Endothelial cell of umbilical vein (primary cell): ENCODE measurements at regions not wholly inside any gene's neighbourhood (a gene's known extent, or its start where the extent isn't known, plus 50 kb on each side); places are given as distances from the start of the nearest gene placed in this dataset.

ENCODE experiments used
- BruUV-seq: library from RNA; stranded (reverse); fragments of 400-500 nt; replicated peaks from 2 replicates; lab custom pipeline; 2021; lab: Mats Ljungman, UMichigan
- CTCF ChIA-PET: fragments of 300-600, 350-600 bp; sonication (Branson Sonifier 250); formaldehyde crosslinking; loops from one replicate; lab custom pipeline; 2021; ENCODE audit warnings: antibody characterized with exemption, inconsistent platforms; lab: Charles Lee
- POLR2A ChIA-PET: fragments of 300-600, 350-600 bp; sonication (Branson Sonifier 250); formaldehyde crosslinking; loops from one replicate; lab custom pipeline; 2021; ENCODE audit warnings: antibody characterized with exemption, inconsistent platforms; lab: Charles Lee
- DNase-seq: peaks from one replicate; pipeline ENCODE4 v3.0.0-alpha.2; 2011; ENCODE audit warnings: low read depth, low spot score
- FAIRE-seq: peaks from 2 replicates; lab custom pipeline; 2011; peaks lifted over from hg19 to GRCh38; lab: Jason Lieb, UNC
- H2AFZ ChIP-seq: 2 replicates; pipeline ENCODE4 v1.6.0; 2012; ENCODE audit warnings: low read depth, low read length, control low read depth, inconsistent platforms
- H3K27ac ChIP-seq: 2 replicates; pipeline ENCODE4 v1.5.1; 2011; ENCODE audit warnings: low read depth, mild to moderate bottlenecking, control low read depth, low read length, moderate library complexity; ENCODE audit not compliant: insufficient read depth
- H3K27me3 ChIP-seq, 2 experiments: 2 replicates each; pipeline versions ENCODE4 v1.6.0 to v1.6.1; 2011; ENCODE audit warnings: low read length in 2 of 2, mixed read lengths in 1 of 2; ENCODE audit not compliant: control insufficient read depth in 2 of 2, insufficient read depth in 2 of 2
- H3K36me3 ChIP-seq, 2 experiments: 2 replicates in 1 of 2; 3 replicates in 1 of 2; pipeline ENCODE4 v1.5.1; 2011; ENCODE audit warnings: low read length in 2 of 2, mild to moderate bottlenecking in 1 of 2, moderate library complexity in 1 of 2; ENCODE audit not compliant: control insufficient read depth in 2 of 2, insufficient read depth in 2 of 2; ENCODE audit errors: extremely low read depth in 1 of 2
- H3K4me1 ChIP-seq: 3 replicates; pipeline ENCODE4 v1.5.1; 2011; ENCODE audit warnings: mild to moderate bottlenecking, low read length; ENCODE audit not compliant: control insufficient read depth, insufficient read depth; ENCODE audit errors: extremely low read depth
- H3K4me2 ChIP-seq: 2 replicates; pipeline ENCODE4 v1.6.1; 2011; ENCODE audit warnings: low read length, control low read depth, mixed read lengths; ENCODE audit not compliant: insufficient read depth
- H3K4me3 ChIP-seq, 3 experiments: fragments of 200-600 bp in 1 of 3; sonication (generic), shearing (Covaris generic) in 1 of 3; replicated peaks in 1 of 3; 2 replicates each; pipeline ENCODE4 v1.5.1; 2011 to 2016; ENCODE audit warnings: control low read depth in 3 of 3, low read length in 3 of 3, mild to moderate bottlenecking in 2 of 3, inconsistent platforms in 1 of 3, low read depth in 1 of 3, moderate library complexity in 1 of 3; ENCODE audit not compliant: insufficient read depth in 1 of 3
- H3K79me2 ChIP-seq: 2 replicates; pipeline ENCODE4 v1.6.0; 2012; ENCODE audit warnings: low read length, inconsistent platforms; ENCODE audit not compliant: control insufficient read depth, insufficient read depth
- H3K9ac ChIP-seq: replicated peaks from 2 replicates; pipeline ENCODE3; 2011; ENCODE audit warnings: low read length, control low read depth; ENCODE audit not compliant: insufficient read depth; ENCODE audit errors: extremely low read depth
- H3K9me1 ChIP-seq: replicated peaks from 3 replicates; pipeline ENCODE4 v1.6.0; 2011; ENCODE audit warnings: mild to moderate bottlenecking, low read length; ENCODE audit not compliant: control insufficient read depth, insufficient read depth; ENCODE audit errors: extremely low read depth
- H3K9me3 ChIP-seq: replicated peaks from 2 replicates; pipeline ENCODE4 v1.5.1; 2012; ENCODE audit warnings: low read length, inconsistent platforms; ENCODE audit not compliant: control insufficient read depth, insufficient read depth
- H4K20me1 ChIP-seq: replicated peaks from 2 replicates; pipeline ENCODE3; 2011; ENCODE audit warnings: mild to moderate bottlenecking, low read length; ENCODE audit not compliant: control insufficient read depth, insufficient read depth; ENCODE audit errors: extremely low read depth
- EZH2 ChIP-seq: IDR thresholded peaks from 2 replicates; pipeline ENCODE4 v1.6.1; 2012; ENCODE audit warnings: borderline replicate concordance, low read depth, mild to moderate bottlenecking, moderate library complexity, low read length, inconsistent platforms; ENCODE audit not compliant: severe bottlenecking
- FOS ChIP-seq: IDR thresholded peaks from 2 replicates; pipeline ENCODE4 v1.6.1; 2011; ENCODE audit warnings: mild to moderate bottlenecking, low read length, moderate library complexity, borderline replicate concordance; ENCODE audit not compliant: insufficient read depth
- GATA2 ChIP-seq: IDR thresholded peaks from 2 replicates; pipeline ENCODE4 v1.7.0; 2011; ENCODE audit warnings: low read depth, mild to moderate bottlenecking, moderate library complexity, mixed read lengths, low read length; ENCODE audit not compliant: insufficient read length, insufficient read depth
- JUN ChIP-seq: IDR thresholded peaks from 2 replicates; pipeline ENCODE4 v1.6.1; 2011; ENCODE audit warnings: borderline replicate concordance, low read depth; ENCODE audit not compliant: insufficient read length, insufficient read depth
- MAX ChIP-seq: IDR thresholded peaks from 2 replicates; pipeline ENCODE4 v1.6.1; 2011; ENCODE audit not compliant: insufficient read depth, insufficient read length
- MYC ChIP-seq: IDR thresholded peaks from one replicate; pipeline ENCODE4 v1.6.1; 2011; ENCODE audit warnings: mild to moderate bottlenecking, low read depth, low read length
- POLR2A ChIP-seq: IDR thresholded peaks from 2 replicates; pipeline ENCODE4 v1.6.1; 2012; ENCODE audit warnings: low read depth, mild to moderate bottlenecking, control low read depth, low read length
- POLR2AphosphoS5 ChIP-seq: IDR thresholded peaks from 2 replicates; pipeline ENCODE4 v1.6.1; 2012; ENCODE audit warnings: low read depth, mild to moderate bottlenecking, control low read depth, low read length, moderate library complexity; ENCODE audit not compliant: insufficient read depth
- dilution Hi-C: fragments of 300-500 bp; cut with MboI; formaldehyde crosslinking; loops from one replicate; pipeline ENCODE4 v1.15.0; 2019; ENCODE audit warnings: low sequenced_read_pairs; ENCODE audit not compliant: extremely low pct_ligation_motif_present
- intact Hi-C: fragments of 100-400 bp; cut with micrococcal nuclease; formaldehyde crosslinking; loops from one replicate; pipeline ENCODE4 v1.10.0; 2022
- TF ChIP-seq, protein P1 (sequence below), 2 donors: IDR thresholded peaks; 1 replicate in 1 of 2; 2 replicates in 1 of 2; pipeline ENCODE4 v1.5.1; 2011; ENCODE audit warnings: low read length in 2 of 2, mild to moderate bottlenecking in 2 of 2, moderate library complexity in 2 of 2, control low read depth in 1 of 2, inconsistent platforms in 1 of 2, low read depth in 1 of 2; ENCODE audit not compliant: insufficient read depth in 1 of 2; ENCODE audit errors: extremely low read depth in 1 of 2

DNA sequence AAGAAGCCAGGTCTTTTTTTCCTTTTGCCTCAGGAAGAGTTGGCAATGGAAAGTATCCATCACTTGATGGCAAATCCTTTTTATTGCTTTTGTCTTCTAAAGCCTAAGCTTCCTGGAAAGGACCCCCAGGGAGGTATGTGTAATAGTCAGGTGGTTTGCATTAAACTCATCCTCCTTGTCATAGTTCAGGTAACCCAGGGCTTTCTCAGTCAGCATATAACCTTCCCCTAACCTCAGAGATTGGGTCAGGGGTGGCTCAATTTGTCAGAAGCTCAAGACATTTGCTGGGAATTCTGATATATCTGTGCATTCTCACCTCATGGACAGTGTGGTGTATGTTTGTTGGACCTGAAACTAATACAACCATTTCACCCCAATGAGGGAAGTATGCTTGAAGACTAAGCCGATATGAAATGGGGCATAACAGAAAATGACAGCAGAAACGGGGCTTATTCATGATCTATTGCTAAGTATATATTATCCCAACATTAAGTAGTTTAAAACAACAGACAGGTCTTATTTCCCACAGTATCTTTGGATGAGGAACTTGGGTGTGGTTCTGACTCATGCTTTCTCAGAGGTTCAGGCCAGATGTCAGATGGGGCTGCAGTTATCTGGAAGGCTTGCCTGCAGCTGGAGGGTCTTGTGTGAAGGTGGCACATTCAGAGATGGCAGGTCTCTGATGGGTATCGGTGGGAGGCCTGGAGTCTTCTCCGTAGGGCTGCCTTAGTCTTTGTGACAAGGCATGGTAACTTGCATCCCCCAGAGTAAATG, 135.8 kb upstream of the SPON1 start:
- no peak overlapping the region for H3K4me2 ChIP-seq
- no peaks in the 10 kb centered on the region for H4K20me1 ChIP-seq
- dilution Hi-C loops (no loop called here), intact Hi-C loops (no loop called here)
- no peak overlapping the region for H3K9ac ChIP-seq
- no peaks in the 10 kb centered on the region for H3K9me3 ChIP-seq
- H3K9me1 ChIP-seq = no peaks in the 10 kb centered on the region
- H3K4me3 ChIP-seq = no peak overlapping the region
- no peak for TF ChIP-seq EZH2
- no peak for TF ChIP-seq GATA2
- TF ChIP-seq POLR2A = no peak
- no peak for TF ChIP-seq POLR2AphosphoS5
- TF ChIP-seq JUN = no peak
- no peak for TF ChIP-seq MAX
- TF ChIP-seq, protein P1, sequence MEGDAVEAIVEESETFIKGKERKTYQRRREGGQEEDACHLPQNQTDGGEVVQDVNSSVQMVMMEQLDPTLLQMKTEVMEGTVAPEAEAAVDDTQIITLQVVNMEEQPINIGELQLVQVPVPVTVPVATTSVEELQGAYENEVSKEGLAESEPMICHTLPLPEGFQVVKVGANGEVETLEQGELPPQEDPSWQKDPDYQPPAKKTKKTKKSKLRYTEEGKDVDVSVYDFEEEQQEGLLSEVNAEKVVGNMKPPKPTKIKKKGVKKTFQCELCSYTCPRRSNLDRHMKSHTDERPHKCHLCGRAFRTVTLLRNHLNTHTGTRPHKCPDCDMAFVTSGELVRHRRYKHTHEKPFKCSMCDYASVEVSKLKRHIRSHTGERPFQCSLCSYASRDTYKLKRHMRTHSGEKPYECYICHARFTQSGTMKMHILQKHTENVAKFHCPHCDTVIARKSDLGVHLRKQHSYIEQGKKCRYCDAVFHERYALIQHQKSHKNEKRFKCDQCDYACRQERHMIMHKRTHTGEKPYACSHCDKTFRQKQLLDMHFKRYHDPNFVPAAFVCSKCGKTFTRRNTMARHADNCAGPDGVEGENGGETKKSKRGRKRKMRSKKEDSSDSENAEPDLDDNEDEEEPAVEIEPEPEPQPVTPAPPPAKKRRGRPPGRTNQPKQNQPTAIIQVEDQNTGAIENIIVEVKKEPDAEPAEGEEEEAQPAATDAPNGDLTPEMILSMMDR (IDR thresholded peaks at IDR 0.05; ENCODE audit: extremely low read depth in 1 of 2, insufficient read depth in 1 of 2, low read depth in 1 of 2, low read length in 2 of 2) = no peak
- TF ChIP-seq FOS = no peak
- TF ChIP-seq MYC = no peak
- ChIA-PET POLR2A (no interaction called here), CTCF (no interaction called here)
- no peak overlapping the region for H3K27ac ChIP-seq
- no peak for FAIRE-seq
- DNase-seq = no peak
- BruUV-seq = no TSS peak
- no peak overlapping the region for H2AFZ ChIP-seq
- no peaks in the 10 kb centered on the region for H3K4me1 ChIP-seq
- no peaks in the 10 kb centered on the region for H3K36me3 ChIP-seq
- peaks cover 0 to 4% of the 10 kb centered on the region in 2 experiments for H3K27me3 ChIP-seq
- H3K79me2 ChIP-seq = no peaks in the 10 kb centered on the region
